ENCODE measurements at regions not wholly inside any gene's neighbourhood (a gene's known extent, or its start where the extent isn't known, plus 50 kb on each side); places are given as distances from the start of the nearest gene placed in this dataset.

DNA sequence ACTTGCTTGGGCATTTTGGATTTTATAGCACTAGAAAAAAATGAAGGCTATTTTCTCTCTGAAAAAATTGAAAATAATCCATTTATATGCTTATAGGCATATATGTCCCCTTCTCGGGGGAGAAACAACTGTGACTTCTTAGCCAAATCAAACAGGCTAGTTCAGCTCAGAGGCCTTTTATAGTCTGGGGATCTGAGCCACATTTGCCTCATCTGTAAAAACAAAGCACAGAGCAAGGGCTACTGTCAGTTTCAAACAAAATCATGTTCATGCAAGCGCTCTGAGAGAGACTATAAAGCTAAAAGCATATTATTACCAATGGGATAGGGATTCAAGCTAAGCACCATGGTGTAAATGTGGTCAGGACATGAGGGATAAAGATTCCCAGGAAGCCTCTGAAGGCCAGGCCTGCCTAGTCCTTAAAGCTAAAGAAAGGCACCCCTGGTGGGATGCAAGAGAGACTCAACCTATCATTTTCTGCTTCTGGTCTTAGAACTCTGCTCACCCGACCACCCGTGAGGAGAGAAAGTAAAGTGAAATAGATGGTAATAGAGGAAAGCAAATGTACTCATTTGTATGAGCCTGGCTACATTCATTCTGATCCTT lies 51.0 kb upstream of the IL12A start:
- TF ChIP-seq, protein P1, sequence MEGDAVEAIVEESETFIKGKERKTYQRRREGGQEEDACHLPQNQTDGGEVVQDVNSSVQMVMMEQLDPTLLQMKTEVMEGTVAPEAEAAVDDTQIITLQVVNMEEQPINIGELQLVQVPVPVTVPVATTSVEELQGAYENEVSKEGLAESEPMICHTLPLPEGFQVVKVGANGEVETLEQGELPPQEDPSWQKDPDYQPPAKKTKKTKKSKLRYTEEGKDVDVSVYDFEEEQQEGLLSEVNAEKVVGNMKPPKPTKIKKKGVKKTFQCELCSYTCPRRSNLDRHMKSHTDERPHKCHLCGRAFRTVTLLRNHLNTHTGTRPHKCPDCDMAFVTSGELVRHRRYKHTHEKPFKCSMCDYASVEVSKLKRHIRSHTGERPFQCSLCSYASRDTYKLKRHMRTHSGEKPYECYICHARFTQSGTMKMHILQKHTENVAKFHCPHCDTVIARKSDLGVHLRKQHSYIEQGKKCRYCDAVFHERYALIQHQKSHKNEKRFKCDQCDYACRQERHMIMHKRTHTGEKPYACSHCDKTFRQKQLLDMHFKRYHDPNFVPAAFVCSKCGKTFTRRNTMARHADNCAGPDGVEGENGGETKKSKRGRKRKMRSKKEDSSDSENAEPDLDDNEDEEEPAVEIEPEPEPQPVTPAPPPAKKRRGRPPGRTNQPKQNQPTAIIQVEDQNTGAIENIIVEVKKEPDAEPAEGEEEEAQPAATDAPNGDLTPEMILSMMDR (IDR thresholded peaks at IDR 0.05) = no peak
- no peak for TF ChIP-seq POLR2A (IDR thresholded peaks at IDR 0.05)
